Dendritic cell treated with granulocyte-macrophage colony-stimulating factor and Interleukin-4, amounts not matched to agents 40 ng/mL and 50 ng/mL, for 4 days (primary cell): ENCODE measurements at regions not wholly inside any gene's neighbourhood (a gene's known extent, or its start where the extent isn't known, plus 50 kb on each side); places are given as distances from the start of the nearest gene placed in this dataset.

Experiments
- H3K27ac Mint-ChIP-seq: one replicate; pipeline ENCODE4 v1.8.0; 2022; ENCODE audit warnings: mild to moderate bottlenecking, mixed read lengths
- H3K27me3 Mint-ChIP-seq: one replicate; pipeline ENCODE4 v1.8.0; 2022; ENCODE audit warnings: mild to moderate bottlenecking, mixed read lengths
- H3K36me3 Mint-ChIP-seq: one replicate; pipeline ENCODE4 v1.8.0; 2022; ENCODE audit warnings: low read depth, mixed read lengths
- H3K4me1 Mint-ChIP-seq: one replicate; pipeline ENCODE4 v1.8.0; 2022; ENCODE audit warnings: low read depth, mixed read lengths
- H3K4me3 Mint-ChIP-seq: one replicate; pipeline ENCODE4 v1.8.0; 2022; ENCODE audit warnings: mild to moderate bottlenecking, moderate library complexity, mixed read lengths
- H3K9me3 Mint-ChIP-seq: one replicate; pipeline ENCODE4 v1.8.0; 2022; ENCODE audit warnings: mixed read lengths
- intact Hi-C: fragments of 100-400 bp; cut with micrococcal nuclease; formaldehyde crosslinking; loops from one replicate; pipeline ENCODE4 v1.15.0; 2022

GRCh38 chr17:12254460-12254859 lies 233.8 kb downstream of the MAP2K4 start:
- Mint-ChIP-seq H3K36me3 (no peaks in the 10 kb centered on the region), H3K27me3 (no peaks in the 10 kb centered on the region), H3K4me1 (no peaks in the 10 kb centered on the region), H3K27ac (no peak overlapping the region), H3K9me3 (no peaks in the 10 kb centered on the region), H3K4me3 (no peak overlapping the region)
- intact Hi-C loops = no loop called here

- H3K4me1 Mint-ChIP-seq = no peaks in the 10 kb centered on the region
- no peaks in the 10 kb centered on the region for H3K27me3 Mint-ChIP-seq
- H3K36me3 Mint-ChIP-seq = no peaks in the 10 kb centered on the region
- no peak overlapping the region for H3K4me3 Mint-ChIP-seq
- intact Hi-C loops = no loop called here
- no peak overlapping the region for H3K27ac Mint-ChIP-seq
- H3K9me3 Mint-ChIP-seq = no peaks in the 10 kb centered on the region
Observed at GRCh38 chr17:12256380-12256995, 235.8 kb downstream of the MAP2K4 start.

- H3K4me1 Mint-ChIP-seq = no peaks in the 10 kb centered on the region
- no peak overlapping the region for H3K4me3 Mint-ChIP-seq
- no peak overlapping the region for H3K27ac Mint-ChIP-seq
- H3K36me3 Mint-ChIP-seq = no peaks in the 10 kb centered on the region
- intact Hi-C loops = no loop called here
- no peaks in the 10 kb centered on the region for H3K27me3 Mint-ChIP-seq
- H3K9me3 Mint-ChIP-seq = no peaks in the 10 kb centered on the region
Observed at GRCh38 chr17:12257176-12257575, 236.5 kb downstream of the MAP2K4 start.

- H3K4me3 Mint-ChIP-seq = no peak overlapping the region
- no peaks in the 10 kb centered on the region for H3K36me3 Mint-ChIP-seq
- H3K4me1 Mint-ChIP-seq = no peaks in the 10 kb centered on the region
- H3K27ac Mint-ChIP-seq = no peak overlapping the region
- no peaks in the 10 kb centered on the region for H3K27me3 Mint-ChIP-seq
- intact Hi-C loops = no loop called here
- no peaks in the 10 kb centered on the region for H3K9me3 Mint-ChIP-seq
Observed at GRCh38 chr17:12261354-12261753, 240.7 kb downstream of the MAP2K4 start.

GRCh38 chr17:12269751-12270150 lies 249.1 kb downstream of the MAP2K4 start:
- no peaks in the 10 kb centered on the region for H3K36me3 Mint-ChIP-seq

GRCh38 chr17:12277827-12278226 lies 257.1 kb downstream of the MAP2K4 start:
- Mint-ChIP-seq H3K27me3 (no peaks in the 10 kb centered on the region), H3K4me3 (no peak overlapping the region), H3K36me3 (no peaks in the 10 kb centered on the region), H3K9me3 (peaks cover 35% of the 10 kb centered on the region), H3K27ac (no peak overlapping the region), H3K4me1 (no peaks in the 10 kb centered on the region)
- intact Hi-C loops = no loop called here

More at GRCh38 chr17:12269751-12270150, 249.1 kb downstream of the MAP2K4 start:
- Mint-ChIP-seq H3K4me1 (no peaks in the 10 kb centered on the region), H3K4me3 (no peak overlapping the region), H3K27ac (no peak overlapping the region), H3K27me3 (no peaks in the 10 kb centered on the region), H3K9me3 (peaks cover 26% of the 10 kb centered on the region)
- intact Hi-C loops = no loop called here

- Mint-ChIP-seq H3K4me1 (no peaks in the 10 kb centered on the region), H3K9me3 (peaks cover 25% of the 10 kb centered on the region), H3K4me3 (no peak overlapping the region), H3K27ac (no peak overlapping the region), H3K27me3 (no peaks in the 10 kb centered on the region), H3K36me3 (no peaks in the 10 kb centered on the region)
- intact Hi-C loops = no loop called here
Observed at GRCh38 chr17:12282056-12282455, 261.4 kb downstream of the MAP2K4 start.

- Mint-ChIP-seq H3K9me3 (peaks cover 28% of the 10 kb centered on the region), H3K4me3 (no peak overlapping the region), H3K27me3 (no peaks in the 10 kb centered on the region), H3K4me1 (no peaks in the 10 kb centered on the region), H3K36me3 (no peaks in the 10 kb centered on the region), H3K27ac (no peak overlapping the region)
- intact Hi-C loops = no loop called here
Observed at GRCh38 chr17:12287953-12288352, 267.3 kb downstream of the MAP2K4 start.

- intact Hi-C loops = no loop called here
- no peaks in the 10 kb centered on the region for H3K27me3 Mint-ChIP-seq
- H3K4me1 Mint-ChIP-seq = no peaks in the 10 kb centered on the region
- H3K4me3 Mint-ChIP-seq = no peak overlapping the region
- peaks cover 24% of the 10 kb centered on the region for H3K9me3 Mint-ChIP-seq
- H3K36me3 Mint-ChIP-seq = no peaks in the 10 kb centered on the region
- H3K27ac Mint-ChIP-seq = no peak overlapping the region
Observed at GRCh38 chr17:12290207-12290606, 269.5 kb downstream of the MAP2K4 start.

- no peak overlapping the region for H3K4me3 Mint-ChIP-seq
- H3K27ac Mint-ChIP-seq = no peak overlapping the region
- peaks cover 24% of the 10 kb centered on the region for H3K9me3 Mint-ChIP-seq
- intact Hi-C loops = no loop called here
- H3K27me3 Mint-ChIP-seq = no peaks in the 10 kb centered on the region
- no peaks in the 10 kb centered on the region for H3K4me1 Mint-ChIP-seq
- no peaks in the 10 kb centered on the region for H3K36me3 Mint-ChIP-seq
Observed at GRCh38 chr17:12296209-12296625, 275.5 kb downstream of the MAP2K4 start.

- H3K36me3 Mint-ChIP-seq = no peaks in the 10 kb centered on the region
- no peak overlapping the region for H3K27ac Mint-ChIP-seq
- peaks cover 43% of the 10 kb centered on the region for H3K9me3 Mint-ChIP-seq
- intact Hi-C loops = no loop called here
- no peaks in the 10 kb centered on the region for H3K27me3 Mint-ChIP-seq
- no peaks in the 10 kb centered on the region for H3K4me1 Mint-ChIP-seq
- no peak overlapping the region for H3K4me3 Mint-ChIP-seq
Observed at GRCh38 chr17:12301551-12301950, 280.9 kb downstream of the MAP2K4 start.

- no peaks in the 10 kb centered on the region for H3K36me3 Mint-ChIP-seq
Observed at GRCh38 chr17:12302711-12303110, 282.0 kb downstream of the MAP2K4 start.

GRCh38 chr17:12310811-12311210 lies 290.1 kb downstream of the MAP2K4 start:
- H3K9me3 Mint-ChIP-seq = peaks cover 62% of the 10 kb centered on the region
- intact Hi-C loops = no loop called here
- H3K27ac Mint-ChIP-seq = no peak overlapping the region
- no peaks in the 10 kb centered on the region for H3K36me3 Mint-ChIP-seq
- no peak overlapping the region for H3K4me3 Mint-ChIP-seq
- no peaks in the 10 kb centered on the region for H3K4me1 Mint-ChIP-seq
- no peaks in the 10 kb centered on the region for H3K27me3 Mint-ChIP-seq

More at GRCh38 chr17:12302711-12303110, 282.0 kb downstream of the MAP2K4 start:
- Mint-ChIP-seq H3K27me3 (no peaks in the 10 kb centered on the region), H3K4me1 (no peaks in the 10 kb centered on the region), H3K9me3 (peaks cover 43% of the 10 kb centered on the region), H3K27ac (no peak overlapping the region), H3K4me3 (no peak overlapping the region)
- intact Hi-C loops = no loop called here

- intact Hi-C loops = no loop called here
- H3K27me3 Mint-ChIP-seq = no peaks in the 10 kb centered on the region
- no peaks in the 10 kb centered on the region for H3K36me3 Mint-ChIP-seq
- H3K4me1 Mint-ChIP-seq = no peaks in the 10 kb centered on the region
- H3K27ac Mint-ChIP-seq = no peak overlapping the region
- peaks cover 56% of the 10 kb centered on the region for H3K9me3 Mint-ChIP-seq
- H3K4me3 Mint-ChIP-seq = no peak overlapping the region
Observed at GRCh38 chr17:12312692-12313091, 292.0 kb downstream of the MAP2K4 start.

- H3K27ac Mint-ChIP-seq = no peak overlapping the region
- peaks cover 61% of the 10 kb centered on the region for H3K9me3 Mint-ChIP-seq
- intact Hi-C loops = no loop called here
- H3K4me1 Mint-ChIP-seq = no peaks in the 10 kb centered on the region
- no peaks in the 10 kb centered on the region for H3K27me3 Mint-ChIP-seq
- no peaks in the 10 kb centered on the region for H3K36me3 Mint-ChIP-seq
- no peak overlapping the region for H3K4me3 Mint-ChIP-seq
Observed at GRCh38 chr17:12313786-12314185, 293.1 kb downstream of the MAP2K4 start.
